GM19438 (cell line): ENCODE measurements at regions not wholly inside any gene's neighbourhood (a gene's known extent, or its start where the extent isn't known, plus 50 kb on each side); places are given as distances from the start of the nearest gene placed in this dataset.

Experiments used
- ATAC-seq: cut with Tn5 transposase; IDR thresholded peaks from one replicate; pipeline ENCODE4 v1.9.1; 2021; ENCODE audit warnings: low read depth; ENCODE audit not compliant: unreplicated experiment

DNA sequence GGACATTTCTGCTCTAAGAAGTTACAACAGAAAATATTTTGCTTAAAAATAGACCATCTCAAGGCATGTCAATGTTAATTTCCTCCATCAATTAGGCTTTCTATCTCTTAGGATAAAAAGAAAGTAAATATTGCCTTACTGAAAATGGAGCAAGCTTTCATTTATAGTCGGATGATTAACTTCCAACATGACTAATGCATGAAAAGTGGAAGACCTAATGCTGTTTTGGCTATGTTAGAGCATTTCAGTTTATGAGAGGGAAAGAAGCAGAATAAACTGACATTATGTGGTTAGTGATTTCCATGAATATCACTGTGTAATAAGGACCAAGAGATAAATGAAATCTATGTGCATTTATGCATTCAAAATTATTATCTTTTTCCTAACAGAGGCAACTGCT is 475.2 kb upstream of the UBE2E3 start:
- no peak for ATAC-seq

- no peak for ATAC-seq
These were observed 482.7 kb upstream of the UBE2E3 start for GRCh38 chr2:180497621-180498152.

DNA sequence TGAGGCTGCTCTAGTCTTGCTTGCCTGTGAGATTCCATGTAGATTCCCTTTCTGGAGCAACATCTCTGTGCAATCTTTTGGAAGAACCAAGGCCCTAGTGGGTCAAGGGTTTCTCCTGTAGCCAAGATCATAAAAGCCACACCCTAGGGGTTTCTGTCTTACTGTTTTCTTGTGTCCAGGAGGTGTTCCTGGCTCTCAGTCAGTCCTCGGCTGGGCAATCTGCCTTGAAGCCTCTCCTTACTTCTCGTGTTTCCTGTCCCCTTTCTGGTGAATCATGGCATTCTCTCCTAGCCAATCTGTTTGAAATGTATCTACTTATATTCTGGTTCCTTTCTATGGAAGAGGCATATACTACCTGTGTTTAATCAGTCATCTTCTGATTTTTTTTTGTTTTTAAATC is 484.8 kb upstream of the UBE2E3 start:
- no peak for ATAC-seq

DNA sequence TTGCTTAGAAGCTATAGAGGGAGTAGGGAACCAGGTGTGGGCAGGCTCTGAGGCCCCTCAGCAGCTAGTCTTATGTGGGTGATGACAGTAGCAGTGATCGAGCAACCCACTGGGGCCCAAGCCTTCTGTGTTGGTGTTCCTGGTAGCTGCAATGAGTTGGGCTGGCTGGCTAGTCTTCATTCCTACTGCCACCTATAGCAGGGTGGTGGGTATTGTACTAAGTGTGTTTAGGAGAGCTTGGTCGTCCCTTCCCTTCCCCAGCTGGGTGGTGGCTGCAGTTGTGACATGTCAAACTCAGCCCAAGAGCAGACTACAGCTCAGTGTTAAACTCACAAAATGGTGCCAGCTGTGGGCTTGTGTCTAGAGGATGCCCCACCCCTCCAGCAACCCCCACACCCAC is 486.1 kb upstream of the UBE2E3 start:
- no peak for ATAC-seq

- ATAC-seq: no peak
These were observed 475.6 kb upstream of the CWC22 start for GRCh38 chr2:180482696-180483095.

DNA sequence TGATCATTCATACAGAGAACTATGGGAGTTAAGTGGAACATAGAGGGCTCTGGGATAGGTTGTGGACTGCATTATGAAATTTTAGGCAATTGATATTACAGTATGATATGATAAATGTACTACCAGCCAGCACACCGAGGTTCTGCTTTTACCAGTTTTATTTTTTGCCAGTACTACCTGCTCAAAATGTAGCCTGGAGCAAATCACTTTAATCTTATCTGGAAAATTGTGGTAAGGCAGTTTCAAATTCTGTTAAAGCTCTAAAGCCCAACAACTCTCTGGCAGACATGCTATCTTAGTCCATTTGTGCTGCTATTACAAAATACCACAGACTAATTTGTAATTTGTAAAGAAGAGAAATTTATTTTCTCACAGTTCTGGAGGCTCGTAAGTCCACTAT is 474.9 kb upstream of the CWC22 start:
- no peak for ATAC-seq

DNA sequence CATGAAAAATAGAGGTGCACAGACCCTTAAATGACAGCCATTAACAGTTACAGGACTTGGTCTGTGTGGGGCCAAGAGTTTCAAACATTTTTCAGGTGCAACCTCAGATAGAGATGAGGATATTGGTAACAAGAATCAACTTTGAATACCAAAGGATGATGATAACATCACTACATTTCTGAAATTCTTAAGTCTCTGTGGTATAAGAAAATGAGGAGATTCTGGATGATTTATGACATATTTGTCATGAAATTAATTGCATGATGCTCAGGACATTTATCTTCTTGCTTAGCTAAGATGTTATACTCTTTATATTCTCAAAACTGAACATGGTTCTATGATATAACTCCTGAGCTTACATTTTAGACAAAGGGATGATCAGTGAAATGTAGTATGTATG is 471.8 kb upstream of the CWC22 start:
- ATAC-seq: no peak

DNA sequence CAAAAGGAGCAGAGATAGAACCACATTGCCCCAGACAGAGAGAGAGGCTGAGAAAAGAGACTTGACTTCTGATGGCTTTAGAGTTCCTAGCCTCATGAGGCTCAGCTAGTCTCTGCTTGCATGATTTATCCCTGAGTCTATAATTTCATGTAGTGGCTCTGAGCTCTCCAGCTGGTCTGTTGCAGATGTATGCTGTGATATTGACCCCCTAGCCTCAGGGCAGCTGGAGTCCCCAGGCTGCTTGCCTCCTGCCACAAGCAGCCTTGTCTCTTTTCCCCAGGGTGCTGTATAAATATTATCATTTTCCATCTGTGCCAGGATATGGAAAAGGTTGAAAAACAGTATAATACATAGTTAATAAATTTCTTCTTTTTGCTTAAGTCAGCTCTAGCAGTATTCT is 467.6 kb upstream of the CWC22 start:
- no peak for ATAC-seq

DNA sequence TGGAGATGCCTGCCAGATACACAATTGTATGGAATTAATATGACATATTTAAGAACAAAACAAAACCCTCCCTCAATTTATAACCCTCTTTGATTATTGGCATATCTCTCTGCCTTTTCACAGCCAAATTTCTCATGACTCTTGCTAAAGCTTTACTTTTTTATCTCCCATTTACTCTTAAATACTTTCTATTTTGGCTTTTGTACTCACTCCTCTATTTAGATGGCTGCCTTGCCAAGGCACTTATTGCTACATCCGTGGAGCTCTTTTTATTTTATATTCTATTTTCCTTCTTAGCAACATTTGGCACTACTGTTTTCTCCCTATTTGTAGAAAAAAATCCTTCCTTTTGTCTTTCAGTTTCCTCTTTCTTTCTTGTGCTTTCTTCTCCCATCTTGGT is 466.4 kb upstream of the CWC22 start:
- no peak for ATAC-seq

DNA sequence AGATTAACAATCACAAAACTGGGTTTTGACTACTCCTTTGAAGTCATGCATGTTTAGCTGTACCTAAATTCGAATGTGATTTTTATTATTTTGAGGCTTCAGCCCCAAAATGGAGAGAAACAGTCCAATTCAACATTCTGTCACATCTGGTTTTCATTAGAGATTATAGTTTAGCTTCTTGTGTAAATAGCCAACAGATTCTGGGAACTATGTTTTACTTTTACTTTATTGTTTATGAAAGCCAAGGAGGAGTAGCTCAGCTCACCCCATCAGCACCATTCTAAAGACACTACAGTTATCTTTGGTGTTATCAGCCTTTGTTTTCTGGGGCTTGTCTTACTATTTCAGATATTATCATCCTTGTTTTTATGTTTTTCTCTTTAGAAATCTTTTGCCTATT is 465.0 kb upstream of the CWC22 start:
- no peak for ATAC-seq

DNA sequence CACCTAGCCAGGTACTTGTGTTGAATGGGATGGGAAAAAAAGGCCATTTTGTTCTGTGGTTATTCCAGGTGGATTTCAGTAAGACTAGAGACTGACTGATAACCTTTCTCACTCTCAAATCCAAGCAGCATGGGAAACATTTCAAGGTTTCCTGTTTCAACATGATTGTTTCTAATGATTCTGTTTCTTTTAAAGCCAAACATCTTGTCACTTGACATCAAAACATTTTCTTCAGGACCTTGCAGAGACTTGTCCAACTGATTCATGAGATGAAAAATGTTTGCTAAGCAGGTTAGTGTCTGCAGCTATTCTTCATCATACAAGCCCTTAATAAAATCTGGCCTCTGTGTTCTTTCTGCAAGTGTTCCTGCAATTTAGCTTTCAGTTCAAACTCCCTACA is 456.5 kb upstream of the CWC22 start:
- ATAC-seq: no peak

DNA sequence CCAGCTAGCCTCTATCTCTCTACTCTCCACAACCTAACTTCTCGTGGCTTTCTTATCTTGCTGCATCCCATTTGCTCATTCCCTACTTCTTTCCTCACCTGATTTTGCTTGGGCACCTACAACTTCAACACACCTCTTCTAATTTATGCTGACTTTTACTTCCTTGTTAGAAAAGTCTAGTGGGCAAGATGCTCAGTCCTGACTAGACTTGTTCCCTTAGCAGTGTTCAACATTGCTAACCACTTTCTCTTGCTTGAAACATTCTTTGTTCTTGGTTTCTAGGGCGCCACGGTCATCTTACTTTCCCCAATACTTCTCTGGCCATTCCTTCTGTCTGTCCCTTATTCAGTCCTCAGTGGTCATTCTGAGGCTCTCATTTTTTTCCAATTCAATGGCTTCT is 454.7 kb upstream of the CWC22 start:
- no peak for ATAC-seq

GRCh38 chr2:180456801-180457200 is 449.7 kb upstream of the CWC22 start:
- ATAC-seq: no peak

- ATAC-seq: no peak
These were observed 443.7 kb upstream of the CWC22 start for GRCh38 chr2:180450841-180451240.

DNA sequence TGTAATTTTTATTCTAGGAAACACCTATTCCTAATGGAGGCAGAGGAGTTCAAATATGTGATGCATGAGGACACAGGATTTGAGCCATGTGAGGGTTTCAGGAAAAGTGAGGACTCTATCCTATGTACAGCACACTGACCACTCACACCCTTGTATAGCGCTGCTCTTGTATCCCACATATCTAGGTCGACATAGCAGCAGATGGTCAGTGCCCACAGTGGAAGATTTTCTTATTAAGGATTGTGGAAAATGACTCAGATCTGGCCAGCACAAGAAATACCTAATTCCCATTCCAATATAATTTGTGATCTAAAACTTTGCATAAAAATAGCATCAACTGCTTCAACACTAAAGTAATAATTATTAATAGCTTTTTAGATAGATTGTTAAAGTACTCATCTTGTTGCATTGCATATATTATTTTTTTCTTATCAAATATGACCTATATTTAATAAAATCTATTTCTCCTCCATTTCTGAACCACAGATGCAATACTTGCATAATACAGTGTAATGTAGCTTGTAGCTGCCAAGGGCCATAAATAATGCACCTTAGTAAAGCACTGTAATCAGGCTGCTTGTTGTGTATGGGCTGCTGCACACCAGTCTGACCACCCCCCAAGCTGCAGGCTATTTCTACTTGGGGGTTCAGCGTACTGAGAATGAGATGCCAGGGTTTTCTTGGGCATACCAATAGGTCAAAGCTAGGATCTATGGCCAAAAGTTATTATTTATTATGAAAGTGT is 442.2 kb upstream of the CWC22 start:
- no peak for ATAC-seq

DNA sequence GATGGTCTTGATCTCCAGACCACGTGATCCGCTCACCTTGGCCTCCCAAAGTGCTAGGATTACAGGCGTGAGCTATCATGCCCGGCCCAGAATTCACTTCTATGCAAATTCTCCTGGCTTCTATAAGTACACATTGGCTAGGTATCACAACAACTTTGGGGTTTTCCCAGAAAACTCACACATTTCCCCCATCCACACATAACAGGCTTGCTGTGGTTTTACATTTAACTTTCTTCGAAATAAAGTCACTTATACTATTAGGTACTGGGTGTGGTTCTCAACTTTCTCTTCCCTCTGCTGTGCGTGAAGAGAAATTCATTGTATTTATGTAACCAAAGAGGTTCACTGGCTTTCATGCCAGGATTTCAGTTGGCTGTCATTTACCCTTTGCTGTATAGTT is 439.4 kb upstream of the CWC22 start:
- no peak for ATAC-seq

DNA sequence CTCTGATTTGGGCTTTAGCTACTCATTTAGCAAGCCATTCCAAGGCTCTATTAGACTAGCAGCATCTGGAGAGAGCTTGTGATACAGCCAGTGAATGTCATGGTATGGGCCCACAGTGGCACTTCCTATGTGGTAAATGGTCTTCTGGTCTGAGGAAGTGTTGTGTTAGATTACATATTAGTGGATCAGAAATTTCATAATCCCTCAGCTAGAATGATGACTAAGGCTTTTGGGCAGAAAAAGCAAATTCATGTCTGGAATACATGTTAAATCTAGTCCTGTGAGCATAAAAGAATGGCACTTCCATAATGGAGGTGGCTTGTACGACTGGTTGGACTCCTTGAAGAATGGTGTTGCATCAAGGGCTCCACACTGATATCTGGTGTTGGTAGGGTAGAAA is 436.8 kb upstream of the CWC22 start:
- ATAC-seq: no peak

DNA sequence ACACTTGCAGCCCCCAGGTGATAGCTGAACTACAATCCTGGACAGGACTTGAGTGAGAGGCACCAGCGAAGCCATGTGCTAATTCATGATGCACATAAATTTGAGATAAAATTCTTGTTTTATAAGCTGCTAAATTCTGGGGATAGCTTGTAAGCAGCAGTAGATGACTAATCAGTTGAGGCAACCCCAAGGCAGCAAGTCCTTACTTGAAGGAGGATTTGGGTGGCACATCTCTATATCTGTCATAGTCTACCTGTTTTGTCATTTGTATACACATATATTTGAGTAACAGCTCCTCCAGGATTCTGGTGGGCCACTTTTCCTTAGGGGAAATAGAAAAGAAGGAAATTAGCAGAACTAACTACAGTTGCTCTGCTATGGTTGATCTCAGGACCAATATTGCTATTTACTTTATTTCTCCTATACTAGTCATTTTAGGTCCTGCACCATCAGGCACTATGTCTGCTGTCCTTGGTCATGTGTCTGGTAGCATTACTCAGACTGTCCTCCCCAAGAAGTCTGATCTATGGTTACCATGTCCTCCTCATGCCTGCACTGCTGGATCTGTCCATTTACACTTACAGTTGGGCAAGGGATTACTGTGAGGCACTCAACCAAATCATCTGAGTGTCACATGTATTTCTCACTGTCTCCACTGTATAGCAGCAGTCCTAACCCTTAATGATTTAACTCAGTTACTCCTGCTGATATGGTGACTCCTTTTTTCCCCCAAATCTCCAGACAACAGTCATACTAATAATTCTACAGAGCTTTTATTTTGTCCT is 436.0 kb upstream of the CWC22 start:
- no peak for ATAC-seq

DNA sequence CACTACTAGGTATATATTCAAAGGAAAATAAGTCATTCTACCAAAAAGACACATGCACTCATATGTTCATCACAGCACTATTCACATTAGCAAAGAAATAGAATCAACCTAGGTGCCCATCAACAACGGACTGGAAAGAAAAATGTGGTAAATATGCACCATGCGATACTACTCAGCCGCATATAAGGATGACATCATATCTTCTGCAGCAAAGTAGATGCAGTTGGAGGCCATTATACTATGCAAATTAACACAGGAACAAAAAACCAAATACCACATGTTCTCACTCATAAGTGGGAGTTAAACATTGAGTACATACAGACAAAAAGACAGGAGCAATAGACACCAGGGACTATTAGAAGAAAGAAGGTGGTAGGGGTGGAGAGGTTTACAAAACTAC is 412.1 kb upstream of the CWC22 start:
- ATAC-seq: no peak

DNA sequence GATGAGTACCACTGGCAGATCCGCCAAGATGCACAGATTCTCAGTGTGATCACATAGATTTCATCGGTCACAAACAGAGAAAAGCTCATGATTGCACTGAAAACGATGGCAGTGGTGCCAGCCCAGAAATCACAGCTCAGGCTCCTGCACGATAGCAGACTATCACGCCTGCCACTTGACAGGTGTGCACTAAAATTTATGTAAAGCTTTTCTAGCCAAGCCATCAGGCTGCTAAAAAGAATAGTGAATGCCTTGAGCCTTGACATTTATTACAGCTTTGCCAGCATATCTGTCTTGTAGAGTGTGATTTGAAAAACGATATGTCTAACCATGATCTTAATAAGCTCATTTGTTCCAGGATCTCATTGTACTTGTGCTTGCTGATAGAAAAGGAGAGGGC is 409.5 kb upstream of the CWC22 start:
- ATAC-seq: no peak

- no peak for ATAC-seq
These were observed 406.2 kb upstream of the CWC22 start for GRCh38 chr2:180413336-180413735.

DNA sequence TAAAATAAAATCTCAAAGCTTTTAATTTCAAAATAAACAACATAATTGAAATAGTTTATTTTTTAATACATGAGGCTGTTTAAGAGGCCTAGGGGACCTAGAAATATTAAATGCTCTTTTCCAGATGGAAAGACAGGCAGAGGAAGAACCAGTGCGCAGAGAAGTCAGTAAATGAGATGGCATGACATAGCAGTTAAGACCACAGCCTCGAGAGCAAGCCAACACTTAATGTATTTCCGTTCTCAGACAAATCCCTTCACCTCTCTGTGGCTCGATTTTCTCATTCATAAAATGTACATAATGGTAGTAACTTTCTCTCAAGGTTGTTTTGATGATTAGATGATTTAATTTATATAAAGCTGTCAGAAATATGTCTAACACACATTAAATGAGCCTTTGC is 405.1 kb upstream of the CWC22 start:
- no peak for ATAC-seq
